Right renal cortex interstitium (tissue), 3 donors: ENCODE measurements at regions not wholly inside any gene's neighbourhood (a gene's known extent, or its start where the extent isn't known, plus 50 kb on each side); places are given as distances from the start of the nearest gene placed in this dataset.
"Not testable (repeated sequence)": the region's sequence is repeated elsewhere in the genome, so short reads cannot be mapped to it uniquely, and the experiment has no call there.

ENCODE experiments used
- DNase-seq, 3 donors: peaks; one replicate each; pipeline ENCODE4 v3.0.0-alpha.2; 2013; ENCODE audit warnings: low read depth in 3 of 3, low spot score in 2 of 3

DNA sequence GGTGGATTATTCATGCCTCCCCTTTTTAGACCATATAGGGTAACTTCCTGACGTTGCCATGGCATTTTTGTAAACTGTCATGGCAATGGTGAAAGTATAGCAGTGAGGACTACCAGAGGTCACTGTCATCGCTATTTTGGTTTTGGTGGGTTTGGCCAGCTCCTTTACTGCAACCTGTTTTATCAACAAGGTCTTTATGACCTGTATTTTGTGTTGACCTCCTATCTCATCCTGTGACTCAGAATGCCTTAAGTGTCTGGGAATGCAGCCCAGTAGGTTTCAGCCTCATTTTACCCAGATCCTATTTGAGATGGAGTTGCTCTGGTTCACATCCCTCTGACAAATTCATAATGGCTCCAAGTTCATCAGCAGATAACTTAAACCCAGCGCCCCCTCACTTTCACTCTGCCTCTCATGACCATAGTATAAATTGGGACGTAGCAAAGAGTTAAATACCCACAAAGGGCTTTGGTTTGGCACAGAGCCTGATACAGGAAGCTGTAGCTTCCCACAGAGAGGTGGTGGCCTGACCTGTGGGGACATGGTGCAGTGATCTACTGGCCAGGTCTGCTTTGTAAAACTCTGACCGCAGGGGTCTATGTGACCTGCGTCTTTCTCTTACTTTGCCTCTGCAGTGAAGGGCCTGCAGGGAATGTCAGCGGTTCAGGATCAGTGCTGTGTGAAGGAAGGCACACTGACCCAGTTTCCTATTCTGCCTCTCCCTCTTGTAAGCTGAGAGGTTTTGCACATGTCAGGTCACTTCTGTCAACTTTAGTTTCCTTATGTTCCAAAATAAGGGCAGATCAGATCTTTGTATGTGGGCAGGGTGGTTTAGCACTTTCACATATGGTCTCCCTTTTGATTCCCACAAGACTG lies 78.1 kb upstream of the ZNF644 start:
- DNase-seq = no peak

DNA sequence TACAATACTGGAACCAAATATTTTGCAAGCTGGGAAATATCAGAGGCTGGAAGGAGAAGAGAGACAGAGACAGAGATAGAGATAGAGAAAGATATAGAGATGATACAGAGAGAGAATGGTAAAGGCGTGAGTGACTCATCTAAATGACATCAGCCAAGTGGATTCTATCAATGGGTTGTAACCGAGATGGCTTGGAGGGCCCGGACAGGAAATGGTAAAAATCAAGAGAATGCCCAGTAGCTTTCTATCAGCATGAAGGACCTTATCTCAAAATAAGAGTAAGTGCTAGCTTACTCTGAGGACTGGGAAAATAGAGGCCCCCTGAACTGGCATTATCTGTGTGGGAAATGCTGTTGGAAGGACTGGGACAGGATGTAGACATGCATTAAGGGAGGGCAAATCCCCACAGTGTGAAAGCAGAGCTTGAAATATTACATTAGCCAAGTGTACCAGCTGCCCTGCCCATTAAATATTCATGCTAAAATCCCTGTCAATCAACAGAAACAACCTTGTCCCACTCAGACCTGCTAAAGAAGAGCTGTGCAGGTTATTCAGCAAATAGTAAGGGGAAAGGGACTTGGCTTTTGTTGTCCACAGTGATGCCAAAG lies 76.6 kb upstream of the ZNF644 start:
- no peak for DNase-seq

DNA sequence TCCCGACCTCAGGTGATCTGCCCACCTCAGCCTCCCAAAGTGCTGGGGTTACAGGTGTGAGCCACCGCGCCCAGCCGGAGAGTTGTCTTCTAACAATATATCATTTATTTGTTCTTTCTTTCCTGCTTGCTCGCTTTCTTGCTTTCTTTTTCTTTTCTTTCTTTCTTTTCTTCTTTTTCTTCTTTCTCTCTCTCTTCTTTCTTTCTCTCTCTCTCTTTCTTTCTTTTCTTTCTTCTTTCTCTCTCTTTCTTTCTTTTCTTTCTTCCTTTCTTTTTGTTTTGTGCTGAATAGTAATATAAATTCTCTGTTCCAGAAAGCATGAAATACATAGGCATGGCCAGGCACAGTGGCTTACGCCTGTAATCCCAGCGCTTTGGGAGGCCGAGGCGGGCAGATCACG lies 73.5 kb upstream of the ZNF644 start:
- not testable (repeated sequence) for DNase-seq

DNA sequence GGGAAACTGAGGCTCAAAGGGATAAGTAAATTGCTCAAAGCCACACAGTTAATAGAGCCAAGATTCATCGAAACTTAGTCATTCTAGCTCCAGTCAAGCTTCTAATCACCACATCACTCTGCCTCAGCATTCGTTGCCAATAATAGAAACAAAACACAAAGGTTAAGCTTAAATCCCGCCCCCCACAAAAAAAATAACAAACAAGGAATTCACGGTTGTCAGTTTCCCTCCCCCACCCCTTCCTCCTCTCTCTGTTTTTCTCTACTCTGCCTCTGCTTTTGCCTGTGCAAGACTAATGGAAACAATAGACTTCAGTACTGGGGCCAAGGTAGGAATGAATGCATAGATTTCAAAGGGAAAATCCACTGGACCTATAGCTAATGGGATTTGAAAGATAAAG lies 70.7 kb upstream of the ZNF644 start:
- DNase-seq = no peak

DNA sequence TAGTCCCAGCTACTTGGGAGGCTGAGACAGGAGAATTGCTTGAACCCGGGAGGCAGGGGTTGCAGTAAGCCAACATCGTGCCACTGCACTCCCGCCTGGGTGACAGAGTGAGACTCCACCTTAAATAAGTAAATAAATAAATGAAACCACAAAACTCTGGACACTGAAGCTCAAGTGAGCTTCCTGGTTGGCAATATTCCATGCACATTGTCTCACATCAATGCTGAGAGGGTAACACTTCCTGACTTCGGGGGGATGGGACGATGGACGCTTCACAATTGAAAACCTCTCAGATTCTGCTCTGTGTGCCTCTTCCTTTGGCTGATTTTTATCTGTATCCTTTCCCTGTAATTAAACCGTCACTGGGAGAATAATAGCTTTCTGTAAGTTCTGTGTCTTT lies 70.0 kb upstream of the ZNF644 start:
- DNase-seq = no peak

DNA sequence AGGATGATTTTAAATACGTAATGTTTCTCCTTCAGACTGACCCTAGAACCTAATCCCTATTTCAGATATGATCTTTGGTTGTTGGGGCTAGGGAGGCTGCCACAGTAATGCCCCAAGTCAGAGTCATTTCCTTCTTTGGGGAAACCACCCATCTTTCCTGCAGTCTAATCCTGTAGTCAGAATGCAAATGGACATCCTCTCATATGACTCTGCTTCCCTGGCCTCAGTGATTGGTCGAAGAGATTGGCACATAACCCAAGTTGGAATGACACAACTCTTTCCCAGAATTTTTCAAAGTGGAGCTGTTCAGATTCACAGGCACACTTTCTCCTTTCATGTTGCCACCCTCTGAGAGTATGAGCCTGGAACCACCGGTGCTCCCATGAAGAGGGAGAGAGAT lies 58.8 kb upstream of the ZNF644 start:
- DNase-seq = no peak

DNA sequence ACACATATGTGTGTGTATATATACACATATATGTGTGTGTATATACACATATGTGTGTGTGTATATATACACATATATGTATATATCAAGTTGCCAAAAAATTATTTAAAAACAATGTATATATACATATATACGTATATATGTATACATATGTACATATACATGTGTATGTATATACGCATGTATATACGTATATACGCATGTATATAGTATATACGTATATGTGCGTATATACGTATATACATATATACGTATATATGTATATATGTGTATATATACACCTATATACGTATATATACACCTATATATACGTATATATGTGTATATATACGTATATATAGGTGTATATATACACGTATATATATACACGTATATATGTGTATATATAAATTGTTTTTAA lies 57.0 kb upstream of the ZNF644 start:
- DNase-seq = no peak

DNA sequence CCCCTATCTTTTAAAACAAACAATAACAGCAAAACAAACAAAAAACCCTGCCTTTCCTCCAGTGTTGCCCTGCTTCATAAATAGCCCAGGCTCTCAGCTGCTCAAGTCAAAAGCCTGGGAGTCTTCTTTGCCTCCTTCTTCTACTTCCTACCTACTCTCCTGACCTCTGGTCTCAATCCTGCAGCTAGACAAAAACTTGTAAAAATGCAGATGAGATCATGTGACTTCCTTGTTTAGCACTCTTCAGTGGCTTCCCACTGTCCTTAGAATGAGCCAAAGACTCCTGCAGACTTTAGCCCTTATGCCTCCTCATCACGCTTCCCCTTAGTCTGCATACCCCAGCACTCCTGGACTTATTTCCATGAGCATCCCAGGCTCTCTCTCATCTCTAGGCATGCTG lies 55.0 kb upstream of the ZNF644 start:
- no peak for DNase-seq

DNA sequence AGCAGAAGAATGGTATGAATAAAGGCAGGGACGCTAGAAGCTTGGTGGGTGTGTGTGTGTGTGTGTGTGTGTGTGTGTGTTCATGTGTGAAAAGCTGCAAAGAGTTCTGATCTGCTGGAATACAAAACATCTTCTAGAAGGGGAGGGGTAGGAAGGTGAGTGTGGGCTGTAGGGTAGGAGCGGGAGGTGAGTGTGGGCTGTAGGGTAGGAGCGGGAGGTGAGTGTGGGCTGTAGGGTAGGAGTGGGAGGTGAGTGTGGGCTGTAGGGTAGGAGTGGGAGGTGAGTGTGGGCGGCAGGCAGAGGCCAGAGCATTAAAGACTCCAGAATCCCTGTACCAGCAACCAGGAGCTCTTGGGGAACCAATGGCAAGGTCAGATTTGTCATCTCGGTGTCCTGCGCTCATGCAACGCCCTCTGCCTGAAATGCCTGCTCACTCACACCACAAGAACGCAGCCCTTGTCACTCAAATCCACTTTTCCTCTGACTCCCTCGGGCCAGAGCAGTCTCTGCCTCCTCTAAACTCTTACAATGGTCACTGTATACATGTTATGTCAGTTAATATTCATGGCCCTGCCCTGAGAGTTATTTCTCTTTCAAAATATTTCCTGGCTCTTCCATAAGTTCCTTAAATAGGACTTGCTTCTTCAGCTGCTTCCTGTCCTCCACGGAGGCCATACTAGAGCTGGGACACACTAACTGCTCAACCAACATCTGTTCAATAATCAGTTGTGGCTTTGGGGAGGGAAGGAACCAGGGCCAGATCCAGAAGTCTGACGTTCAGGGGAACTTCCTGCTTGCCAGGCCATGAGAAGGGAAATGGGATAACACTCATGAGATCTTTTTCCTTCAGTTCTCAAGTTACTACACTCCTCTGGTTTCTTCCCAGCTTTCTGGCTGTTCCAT lies 53.6 kb upstream of the ZNF644 start:
- DNase-seq = no peak

DNA sequence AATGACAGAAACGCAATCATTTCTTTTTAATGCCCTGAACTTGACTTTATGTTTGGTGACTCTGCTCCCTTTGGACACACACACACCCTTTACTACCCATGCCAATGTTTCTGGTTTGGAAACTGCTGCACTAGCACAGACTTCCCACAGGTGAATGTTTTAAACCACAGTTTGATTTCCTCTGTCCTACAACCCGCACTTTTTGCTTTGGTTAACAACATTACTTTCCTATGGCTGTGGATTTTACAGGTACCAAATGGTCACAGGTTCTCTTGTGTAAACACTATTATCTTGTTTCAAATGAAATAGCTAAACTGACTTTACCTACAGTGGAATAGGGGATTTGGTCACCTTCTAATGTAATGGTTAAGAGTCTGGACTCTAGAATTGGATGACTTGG lies 51.5 kb upstream of the ZNF644 start:
- DNase-seq = no peak

DNA sequence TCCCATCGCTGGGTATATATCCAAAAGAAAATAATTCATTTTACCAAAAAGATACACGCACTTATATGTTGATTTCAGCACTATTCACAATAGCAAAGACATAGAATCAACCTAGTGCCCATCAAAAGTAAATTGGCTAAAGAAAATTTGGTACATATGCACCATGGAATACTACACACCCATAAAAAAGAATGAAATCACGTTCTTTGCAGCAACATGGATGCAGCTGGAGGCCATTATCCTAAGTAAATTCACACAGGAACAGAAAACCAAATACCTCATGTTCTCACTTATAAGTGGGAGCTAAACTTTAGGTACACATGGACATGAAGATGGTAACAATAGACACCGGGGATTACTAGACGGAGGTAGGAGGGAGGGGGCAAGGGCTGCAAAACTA lies 50.0 kb upstream of the ZNF644 start:
- no peak for DNase-seq
